BJ (cell line): ENCODE measurements at regions not wholly inside any gene's neighbourhood (a gene's known extent, or its start where the extent isn't known, plus 50 kb on each side); places are given as distances from the start of the nearest gene placed in this dataset.

Experiments used
- CTCF ChIA-PET: fragments of 350-600 bp; formaldehyde crosslinking; extraction: SDS; loops from one replicate; lab custom pipeline; 2021; ENCODE audit warnings: antibody characterized with exemption, inconsistent platforms; lab: Yijun Ruan, JAX
- POLR2A ChIA-PET: fragments of 300-600 bp; sonication (Branson Sonifier 250); formaldehyde crosslinking; extraction: SDS; loops from one replicate; lab custom pipeline; 2021; ENCODE audit warnings: antibody characterized with exemption; lab: Charles Lee
- DNase-seq: peaks from one replicate; pipeline ENCODE4 v3.0.0-alpha.2; 2011; ENCODE audit warnings: low read depth
- H3K27me3 ChIP-seq: 2 replicates; pipeline ENCODE4 v1.6.0; 2011; ENCODE audit warnings: low read length; ENCODE audit not compliant: control insufficient read depth, insufficient read depth
- H3K36me3 ChIP-seq: 2 replicates; pipeline ENCODE4 v1.5.1; 2011; ENCODE audit warnings: low read length; ENCODE audit not compliant: control insufficient read depth, insufficient read depth
- H3K4me3 ChIP-seq: 2 replicates; pipeline ENCODE4 v1.5.1; 2011; ENCODE audit warnings: low read depth, mild to moderate bottlenecking, control low read depth, low read length
- TF ChIP-seq, protein P1 (sequence below): IDR thresholded peaks from 2 replicates; pipeline ENCODE4 v1.5.1; 2011; ENCODE audit warnings: low read depth, mild to moderate bottlenecking, control low read depth, inconsistent platforms, low read length, moderate library complexity; ENCODE audit not compliant: insufficient read depth

GRCh38 chr6:14797875-14798593 lies 447.8 kb upstream of the JARID2 start:
- ChIA-PET POLR2A (no interaction called here), CTCF (interaction anchor here (0.7 kb wide), 1 partner anchor 13 kb away, joined by 4 read pairs; no protein-coding TSS in a partner anchor)
- no peak overlapping the region for H3K4me3 ChIP-seq
- H3K36me3 ChIP-seq = no peaks in the 10 kb centered on the region
- 0 out of 2 replicates have a peak, but pooled peaks cover 2% of the 10 kb centered on the region for H3K27me3 ChIP-seq
- TF ChIP-seq, protein P1, sequence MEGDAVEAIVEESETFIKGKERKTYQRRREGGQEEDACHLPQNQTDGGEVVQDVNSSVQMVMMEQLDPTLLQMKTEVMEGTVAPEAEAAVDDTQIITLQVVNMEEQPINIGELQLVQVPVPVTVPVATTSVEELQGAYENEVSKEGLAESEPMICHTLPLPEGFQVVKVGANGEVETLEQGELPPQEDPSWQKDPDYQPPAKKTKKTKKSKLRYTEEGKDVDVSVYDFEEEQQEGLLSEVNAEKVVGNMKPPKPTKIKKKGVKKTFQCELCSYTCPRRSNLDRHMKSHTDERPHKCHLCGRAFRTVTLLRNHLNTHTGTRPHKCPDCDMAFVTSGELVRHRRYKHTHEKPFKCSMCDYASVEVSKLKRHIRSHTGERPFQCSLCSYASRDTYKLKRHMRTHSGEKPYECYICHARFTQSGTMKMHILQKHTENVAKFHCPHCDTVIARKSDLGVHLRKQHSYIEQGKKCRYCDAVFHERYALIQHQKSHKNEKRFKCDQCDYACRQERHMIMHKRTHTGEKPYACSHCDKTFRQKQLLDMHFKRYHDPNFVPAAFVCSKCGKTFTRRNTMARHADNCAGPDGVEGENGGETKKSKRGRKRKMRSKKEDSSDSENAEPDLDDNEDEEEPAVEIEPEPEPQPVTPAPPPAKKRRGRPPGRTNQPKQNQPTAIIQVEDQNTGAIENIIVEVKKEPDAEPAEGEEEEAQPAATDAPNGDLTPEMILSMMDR = no peak
- no peak for DNase-seq

- Histone ChIP-seq H3K27me3 (0 out of 2 replicates have a peak, but pooled peaks cover 2% of the 10 kb centered on the region), H3K4me3 (no peak overlapping the region), H3K36me3 (no peaks in the 10 kb centered on the region)
- DNase-seq = no peak
- POLR2A ChIA-PET = no interaction called here
- CTCF ChIA-PET = interaction anchor here (0.7 kb wide), 1 partner anchor 13 kb away, joined by 4 read pairs; no protein-coding TSS in a partner anchor
- TF ChIP-seq, protein P1 = no peak
Measured at GRCh38 chr6:14798594-14798982, 447.3 kb upstream of the JARID2 start.

- Histone ChIP-seq H3K4me3 (no peak overlapping the region), H3K36me3 (no peaks in the 10 kb centered on the region), H3K27me3 (0 out of 2 replicates have a peak, but pooled peaks cover 2% of the 10 kb centered on the region)
- TF ChIP-seq, protein P1 = no peak
- ChIA-PET POLR2A (no interaction called here), CTCF (interaction anchor here (0.7 kb wide), 2 partner anchors 12 to 1103 kb away, joined by 3 to 4 read pairs; no protein-coding TSS in a partner anchor)
- DNase-seq = no peak
Measured at GRCh38 chr6:14798996-14799588, 446.8 kb upstream of the JARID2 start.

GRCh38 chr6:14799928-14800327 lies 445.9 kb upstream of the JARID2 start:
- CTCF ChIA-PET = interaction anchor here (0.7 kb wide), 1 partner anchor 1104 kb away, joined by 3 read pairs; no protein-coding TSS in a partner anchor
- Histone ChIP-seq H3K4me3 (no peak overlapping the region), H3K27me3 (0 out of 2 replicates have a peak, but pooled peaks cover 2% of the 10 kb centered on the region), H3K36me3 (no peaks in the 10 kb centered on the region)
- TF ChIP-seq, protein P1 = no peak
- no peak for DNase-seq
- POLR2A ChIA-PET = no interaction called here

DNA sequence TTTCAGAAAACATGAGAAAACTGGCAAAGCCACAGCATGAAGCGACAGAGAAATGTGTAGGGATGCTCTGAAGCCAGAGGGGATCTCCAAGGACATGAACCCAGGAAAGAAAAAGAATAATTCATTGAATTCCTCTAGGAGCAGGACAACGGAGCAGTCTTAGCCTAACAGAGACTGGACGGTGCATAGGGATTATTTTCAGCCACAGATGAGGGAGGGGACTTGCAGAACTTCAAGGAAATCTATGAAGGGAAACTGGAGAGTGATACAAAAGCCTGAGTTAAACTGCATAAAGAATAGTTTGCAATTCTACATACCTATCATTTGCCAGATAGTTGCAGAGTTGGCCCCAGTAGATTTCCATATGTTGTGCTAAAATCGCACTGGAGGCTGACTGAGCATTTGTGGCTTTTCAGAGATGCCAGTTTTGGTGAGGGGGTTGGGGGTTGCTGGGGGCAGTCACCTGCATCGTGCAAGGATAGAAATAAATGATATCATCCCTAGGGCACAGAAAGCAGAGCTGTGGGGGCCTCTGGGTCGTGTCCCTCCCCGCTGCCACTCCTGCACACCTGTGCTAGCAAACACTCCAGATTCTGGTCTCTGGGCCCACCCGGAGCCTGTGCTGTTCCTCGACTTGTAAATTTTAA lies 443.2 kb upstream of the JARID2 start:
- DNase-seq = no peak
- CTCF ChIA-PET = no interaction called here
- H3K4me3 ChIP-seq = no peak overlapping the region
- POLR2A ChIA-PET = no interaction called here
- H3K27me3 ChIP-seq = 0 out of 2 replicates have a peak, but pooled peaks cover 2% of the 10 kb centered on the region
- no peaks in the 10 kb centered on the region for H3K36me3 ChIP-seq
- TF ChIP-seq, protein P1 = no peak
